22Rv1 (cell line): ENCODE measurements at regions not wholly inside any gene's neighbourhood (a gene's known extent, or its start where the extent isn't known, plus 50 kb on each side); places are given as distances from the start of the nearest gene placed in this dataset.

Experiments
- CTCF ChIP-seq: fragments of 450-650 bp; IDR thresholded peaks from 2 replicates; pipeline ENCODE4 v1.5.1; 2017; ENCODE audit warnings: mild to moderate bottlenecking
- ZFX ChIP-seq: fragments of 450-650 bp; IDR thresholded peaks from 2 replicates; pipeline ENCODE4 v1.6.1; 2017; ENCODE audit warnings: antibody characterized with exemption, borderline replicate concordance

GRCh38 chr17:73855720-73856333 lies 211.6 kb upstream of the SDK2 start:
- no peak for TF ChIP-seq CTCF
- TF ChIP-seq ZFX: no peak
